Esophagus squamous epithelium (tissue), 4 donors: ENCODE measurements at regions not wholly inside any gene's neighbourhood (a gene's known extent, or its start where the extent isn't known, plus 50 kb on each side); places are given as distances from the start of the nearest gene placed in this dataset.

Source experiments
- CTCF ChIP-seq, 6 experiments: fragments of 450-650 bp in 4 of 6; fragments of 200-600 bp in 2 of 6; sonication (generic) in 2 of 6; IDR thresholded peaks; one replicate each; pipeline ENCODE4 v1.5.1; 2016 to 2019; ENCODE audit warnings: antibody characterized with exemption in 6 of 6, mild to moderate bottlenecking in 4 of 6, moderate library complexity in 4 of 6
- POLR2A ChIP-seq, 4 donors: fragments of 450-650 bp; IDR thresholded peaks; one replicate each; pipeline ENCODE4 v1.6.1; 2017; ENCODE audit warnings: antibody characterized with exemption in 4 of 4, mild to moderate bottlenecking in 4 of 4, moderate library complexity in 3 of 4

- TF ChIP-seq CTCF (IDR thresholded peaks at IDR 0.05) (no peak), POLR2A (IDR thresholded peaks at IDR 0.05) (no peak)
Observed at GRCh38 chr5:130795037-130795436, 370.0 kb downstream of the HINT1 start.
